GM23338 (cell line): ENCODE measurements at regions not wholly inside any gene's neighbourhood (a gene's known extent, or its start where the extent isn't known, plus 50 kb on each side); places are given as distances from the start of the nearest gene placed in this dataset.

Experiments used
- ATAC-seq: fragments of 200-7000 bp; cut with Tn5 transposase; 3 replicates; pipeline ENCODE4 v1.9.1; 2020
- DNase-seq: peaks from one replicate; pipeline ENCODE4 v3.0.0-alpha.2; 2015; ENCODE audit warnings: low spot score
- H2AFZ ChIP-seq: fragments of 200-600 bp; sonication (generic); 2 replicates; pipeline ENCODE4 v1.8.0; 2016; ENCODE audit warnings: antibody characterized with exemption, mild to moderate bottlenecking, moderate library complexity
- H3F3A ChIP-seq: fragments of 200-600 bp; sonication (generic); replicated peaks from 2 replicates; pipeline ENCODE4 v1.8.0; 2017; ENCODE audit warnings: antibody characterized with exemption, mixed run types, low read depth
- H3K27ac ChIP-seq: fragments of 200-600 bp; sonication (generic); 2 replicates; pipeline ENCODE4 v1.6.1; 2016; ENCODE audit warnings: low read depth
- H3K27me3 ChIP-seq: fragments of 200-600 bp; sonication (generic); 2 replicates; pipeline ENCODE4 v1.8.0; 2016; ENCODE audit warnings: mild to moderate bottlenecking, mixed run types, moderate library complexity; ENCODE audit not compliant: insufficient read depth
- H3K36me3 ChIP-seq: fragments of 200-600 bp; sonication (generic); 2 replicates; pipeline ENCODE4 v1.8.0; 2016; ENCODE audit warnings: mild to moderate bottlenecking; ENCODE audit not compliant: insufficient read depth
- H3K4me1 ChIP-seq: fragments of 200-600 bp; sonication (generic); 2 replicates; pipeline ENCODE4 v1.8.0; 2016; ENCODE audit warnings: mild to moderate bottlenecking, moderate library complexity; ENCODE audit not compliant: insufficient read depth
- H3K4me2 ChIP-seq: fragments of 200-600 bp; sonication (generic); 2 replicates; pipeline ENCODE4 v1.7.1; 2017; ENCODE audit warnings: mixed run types
- H3K4me3 ChIP-seq: fragments of 200-600 bp; sonication (generic); 2 replicates; pipeline ENCODE4 v1.6.1; 2016; ENCODE audit warnings: mixed run types
- H3K79me2 ChIP-seq: fragments of 200-600 bp; sonication (generic); replicated peaks from 2 replicates; pipeline ENCODE4 v1.8.0; 2017; ENCODE audit warnings: mild to moderate bottlenecking; ENCODE audit not compliant: insufficient read depth
- H3K9me2 ChIP-seq: fragments of 200-600 bp; sonication (generic); 2 replicates; pipeline ENCODE4 v1.8.0; 2017; ENCODE audit not compliant: insufficient read depth
- H4K20me1 ChIP-seq: fragments of 200-600 bp; sonication (generic); replicated peaks from 2 replicates; pipeline ENCODE4 v1.8.0; 2017; ENCODE audit warnings: mild to moderate bottlenecking; ENCODE audit not compliant: insufficient read depth
- H3K27ac Mint-ChIP-seq: 2 replicates; pipeline ENCODE4 v1.8.0; 2020; ENCODE audit warnings: inconsistent platforms, mild to moderate bottlenecking, moderate library complexity, mixed read lengths
- H3K27me3 Mint-ChIP-seq: 3 replicates; pipeline ENCODE4 v1.8.0; 2022; ENCODE audit warnings: low read depth, mild to moderate bottlenecking, moderate library complexity, mixed read lengths, inconsistent platforms; ENCODE audit not compliant: insufficient read depth, poor library complexity
- H3K36me3 Mint-ChIP-seq: 3 replicates; pipeline ENCODE4 v1.8.0; 2021; ENCODE audit warnings: low read depth, mild to moderate bottlenecking, inconsistent platforms, moderate library complexity, mixed read lengths
- H3K4me1 Mint-ChIP-seq: 3 replicates; pipeline ENCODE4 v1.8.0; 2020; ENCODE audit warnings: mild to moderate bottlenecking, inconsistent platforms, mixed read lengths
- H3K4me3 Mint-ChIP-seq: 3 replicates; pipeline ENCODE4 v1.8.0; 2021; ENCODE audit warnings: moderate library complexity, mild to moderate bottlenecking, inconsistent platforms, mixed read lengths
- H3K9me3 Mint-ChIP-seq: 3 replicates; pipeline ENCODE4 v1.8.0; 2020; ENCODE audit warnings: moderate library complexity, mild to moderate bottlenecking, inconsistent platforms, mixed read lengths
- CREB1 ChIP-seq: fragments of 250-450 bp; sonication (Bioruptor Pico); IDR thresholded peaks from 2 replicates; pipeline ENCODE4 v1.5.0; 2020; ENCODE audit warnings: low read depth, mild to moderate bottlenecking, moderate library complexity
- CTCF ChIP-seq, 2 experiments: fragments of 200-600 bp in 1 of 2; sonication (generic) in 1 of 2; conservative IDR thresholded peaks; 2 replicates each; pipeline versions ENCODE4 v1.5.1 to v1.6.1; 2016 to 2017; ENCODE audit warnings: antibody characterized with exemption in 2 of 2, low read depth in 2 of 2, mild to moderate bottlenecking in 2 of 2, moderate library complexity in 1 of 2
- ETS1 ChIP-seq: IDR thresholded peaks from 2 replicates; pipeline ENCODE4 v1.6.1; 2016; ENCODE audit warnings: antibody characterized with exemption
- EZH2phosphoT487 ChIP-seq: fragments of 200-600 bp; sonication (generic); IDR thresholded peaks from one replicate; pipeline ENCODE4 v1.8.1; 2018; ENCODE audit warnings: antibody characterized with exemption; ENCODE audit not compliant: unreplicated experiment
- JUNB ChIP-seq: IDR thresholded peaks from one replicate; pipeline ENCODE4 v1.6.1; 2016; ENCODE audit warnings: antibody characterized with exemption; ENCODE audit not compliant: unreplicated experiment
- NANOG ChIP-seq: IDR thresholded peaks from 2 replicates; pipeline ENCODE4 v1.6.1; 2016; ENCODE audit warnings: antibody characterized with exemption, borderline replicate concordance
- POLR2AphosphoS5 ChIP-seq: IDR thresholded peaks from 2 replicates; pipeline ENCODE4 v1.6.1; 2016; ENCODE audit warnings: antibody characterized with exemption, low read depth
- REST ChIP-seq: IDR thresholded peaks from one replicate; pipeline ENCODE4 v1.6.1; 2018; ENCODE audit warnings: antibody characterized with exemption; ENCODE audit not compliant: unreplicated experiment
- STAT1 ChIP-seq: IDR thresholded peaks from one replicate; pipeline ENCODE4 v1.6.1; 2016; ENCODE audit warnings: antibody characterized with exemption; ENCODE audit not compliant: unreplicated experiment
- ZNF114 ChIP-seq: fragments of 250-450 bp; sonication (Bioruptor Pico); IDR thresholded peaks from 2 replicates; pipeline ENCODE4 v1.5.0; 2020; ENCODE audit warnings: mild to moderate bottlenecking, moderate library complexity
- ZNF331 ChIP-seq: fragments of 250-450 bp; sonication (Bioruptor Pico); IDR thresholded peaks from 2 replicates; pipeline ENCODE4 v1.5.0; 2020; ENCODE audit warnings: low read depth, mild to moderate bottlenecking, moderate library complexity
- ZNF462 ChIP-seq: fragments of 250-450 bp; sonication (Bioruptor Pico); IDR thresholded peaks from 2 replicates; pipeline ENCODE4 v1.5.0; 2020; ENCODE audit warnings: mild to moderate bottlenecking, moderate library complexity

GRCh38 chr2:238505892-238506280, 79.2 kb downstream of the ASB1 start (continued):
- TF ChIP-seq NANOG (no peak), ETS1 (no peak), JUNB (no peak), ZNF114 (no peak), CREB1 (CRISPR knock-in tag) (no peak), POLR2AphosphoS5 (no peak), STAT1 (no peak), EZH2phosphoT487 (no peak), ZNF331 (no peak), REST (no peak)

- Mint-ChIP-seq H3K4me1 (peaks cover 22% of the 10 kb centered on the region), H3K4me3 (no peak overlapping the region), H3K36me3 (peaks cover 7% of the 10 kb centered on the region; the same call in 2 of the 3 replicates), H3K9me3 (peaks cover 8% of the 10 kb centered on the region), H3K27ac (no peak overlapping the region), H3K27me3 (peaks cover 18% of the 10 kb centered on the region)
- Histone ChIP-seq H4K20me1 (no peaks in the 10 kb centered on the region), H3K27me3 (no peaks in the 10 kb centered on the region), H3K79me2 (no peaks in the 10 kb centered on the region), H3K4me2 (no peak overlapping the region), H3K4me1 (peaks cover 11% of the 10 kb centered on the region), H3K4me3 (no peak overlapping the region), H3K27ac (no peak overlapping the region), H2AFZ (no peak overlapping the region), H3K9me2 (no peaks in the 10 kb centered on the region), H3F3A (no peaks in the 10 kb centered on the region), H3K36me3 (no peaks in the 10 kb centered on the region)
- no peak for ATAC-seq
- DNase-seq, result no peak
- TF ChIP-seq CREB1 (CRISPR knock-in tag) (no peak), EZH2phosphoT487 (no peak), ZNF462 (CRISPR knock-in tag) (no peak), CTCF (conservative IDR thresholded peaks at IDR 0.05; ENCODE audit: low read depth in 2 of 2) (no peak), POLR2AphosphoS5 (no peak), STAT1 (no peak), JUNB (no peak)
Observed at GRCh38 chr2:238506371-238507068, 79.8 kb downstream of the ASB1 start.
